Erythroblast (primary cell): ENCODE measurements at regions not wholly inside any gene's neighbourhood (a gene's known extent, or its start where the extent isn't known, plus 50 kb on each side); places are given as distances from the start of the nearest gene placed in this dataset.

Source experiments
- GATA1 ChIP-seq: IDR thresholded peaks from 2 replicates; pipeline ENCODE4 v1.6.1; 2011; ENCODE audit warnings: low read depth, mild to moderate bottlenecking, control low read depth, low read length, moderate library complexity
- POLR2A ChIP-seq: IDR thresholded peaks from 2 replicates; pipeline ENCODE4 v1.6.1; 2011; ENCODE audit warnings: mild to moderate bottlenecking, low read length

DNA sequence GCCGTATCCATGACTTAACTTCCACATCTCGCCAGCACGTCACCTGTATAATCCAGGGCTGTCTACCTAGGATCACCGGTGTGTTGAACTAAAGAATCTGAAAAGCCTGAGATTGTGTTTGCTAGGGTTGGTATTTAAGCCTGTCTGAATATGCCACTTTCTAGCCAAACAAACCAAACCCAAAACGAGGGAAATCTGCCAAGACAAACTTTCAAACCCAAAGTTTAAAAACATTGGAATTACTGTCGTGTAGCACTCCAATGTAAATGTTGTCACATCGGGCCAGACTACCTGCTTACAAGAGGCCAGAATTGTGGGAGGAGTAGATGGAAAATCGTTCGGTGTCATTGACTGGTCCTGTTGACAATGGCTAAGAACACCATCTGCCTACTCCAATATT is 747.8 kb downstream of the EFNB2 start:
- TF ChIP-seq POLR2A (no peak), GATA1 (no peak)
